IMR-90 (cell line): ENCODE measurements at regions not wholly inside any gene's neighbourhood (a gene's known extent, or its start where the extent isn't known, plus 50 kb on each side); places are given as distances from the start of the nearest gene placed in this dataset.

Source experiments
- ATAC-seq: fragments of 200-7000 bp; cut with Tn5 transposase; 2 replicates; pipeline ENCODE4 v1.9.1; 2020; ENCODE audit warnings: low read depth, mild to moderate bottlenecking, moderate library complexity
- BruUV-seq: library from RNA; stranded (reverse); fragments of 400-500 nt; replicated peaks from 2 replicates; lab custom pipeline; 2021; lab: Mats Ljungman, UMichigan
- CTCF ChIA-PET: fragments of 300-600 bp; formaldehyde crosslinking; extraction: SDS; loops from one replicate; lab custom pipeline; 2021; ENCODE audit warnings: antibody characterized with exemption; lab: Yijun Ruan, JAX
- POLR2A ChIA-PET: fragments of 300-600 bp; sonication (Branson Sonifier 250); formaldehyde crosslinking; loops from one replicate; lab custom pipeline; 2022; ENCODE audit warnings: antibody characterized with exemption; ENCODE audit not compliant: unreplicated experiment; lab: Charles Lee
- DNase-seq: peaks from one replicate; pipeline ENCODE4 v3.0.0; 2013
- H2AFZ ChIP-seq: replicated peaks from 2 replicates; pipeline ENCODE3; 2013; ENCODE audit warnings: low read length, mild to moderate bottlenecking; ENCODE audit not compliant: poor library complexity
- H2AK5ac ChIP-seq: 2 replicates; pipeline ENCODE4 v1.6.1; 2013; ENCODE audit warnings: low read depth, low read length, inconsistent platforms
- H2AK9ac ChIP-seq: replicated peaks from 2 replicates; pipeline ENCODE3; 2013; ENCODE audit warnings: mild to moderate bottlenecking, low read depth, low read length, moderate library complexity; ENCODE audit not compliant: poor library complexity
- H2BK120ac ChIP-seq: 2 replicates; pipeline ENCODE4 v1.6.1; 2013; ENCODE audit warnings: low read depth, low read length, inconsistent platforms
- H2BK15ac ChIP-seq: 3 replicates; pipeline ENCODE4 v1.6.1; 2013; ENCODE audit warnings: low read depth, low read length, inconsistent platforms
- H2BK20ac ChIP-seq: 2 replicates; pipeline ENCODE4 v1.6.1; 2013; ENCODE audit warnings: low read depth, mild to moderate bottlenecking, inconsistent platforms, low read length, moderate library complexity
- H2BK5ac ChIP-seq: 2 replicates; pipeline ENCODE4 v1.6.1; 2013; ENCODE audit warnings: mild to moderate bottlenecking, low read depth, low read length, inconsistent platforms; ENCODE audit not compliant: poor library complexity, severe bottlenecking
- H3K14ac ChIP-seq: replicated peaks from 2 replicates; pipeline ENCODE4 v1.6.1; 2013; ENCODE audit warnings: low read depth, low read length, inconsistent platforms
- H3K18ac ChIP-seq: 2 replicates; pipeline ENCODE4 v1.6.1; 2013; ENCODE audit warnings: low read depth, low read length, control low read depth
- H3K23ac ChIP-seq: 2 replicates; pipeline ENCODE4 v1.6.1; 2013; ENCODE audit warnings: low read depth, low read length, inconsistent platforms
- H3K27ac ChIP-seq: 2 replicates; pipeline ENCODE4 v1.5.1; 2013; ENCODE audit warnings: mild to moderate bottlenecking, control low read depth, low read length; ENCODE audit not compliant: insufficient read depth
- H3K27me3 ChIP-seq: 2 replicates; pipeline ENCODE4 v1.6.1; 2013; ENCODE audit warnings: low read length; ENCODE audit not compliant: control insufficient read depth, insufficient read depth
- H3K36me3 ChIP-seq: 2 replicates; pipeline ENCODE4 v1.6.1; 2013; ENCODE audit warnings: low read length, mixed read lengths; ENCODE audit not compliant: control insufficient read depth, insufficient read depth
- H3K4ac ChIP-seq: 2 replicates; pipeline ENCODE4 v1.6.1; 2013; ENCODE audit warnings: low read depth, low read length, inconsistent platforms
- H3K4me1 ChIP-seq: 2 replicates; pipeline ENCODE4 v1.6.1; 2013; ENCODE audit warnings: low read length, mixed read lengths; ENCODE audit not compliant: control insufficient read depth, insufficient read depth
- H3K4me2 ChIP-seq: 2 replicates; pipeline ENCODE4 v1.6.1; 2013; ENCODE audit warnings: low read depth, mild to moderate bottlenecking, control low read depth, low read length, moderate library complexity
- H3K4me3 ChIP-seq: 2 replicates; pipeline ENCODE4 v1.5.1; 2013; ENCODE audit warnings: low read depth, mild to moderate bottlenecking, control low read depth, low read length, moderate library complexity; ENCODE audit not compliant: insufficient read depth
- H3K56ac ChIP-seq: 2 replicates; pipeline ENCODE4 v1.6.1; 2013; ENCODE audit warnings: low read length, inconsistent platforms; ENCODE audit not compliant: insufficient read depth; ENCODE audit errors: extremely low read depth
- H3K79me1 ChIP-seq, 2 experiments: 2 replicates each; pipeline ENCODE4 v1.6.1; 2013; ENCODE audit warnings: low read length in 2 of 2, inconsistent platforms in 1 of 2, low read depth in 1 of 2
- H3K9ac ChIP-seq: 2 replicates; pipeline ENCODE4 v1.6.1; 2013; ENCODE audit warnings: low read depth, low read length, control low read depth
- H3K9me1 ChIP-seq: 2 replicates; pipeline ENCODE4 v1.6.1; 2013; ENCODE audit warnings: low read length, inconsistent platforms; ENCODE audit not compliant: insufficient read depth
- H3K9me3 ChIP-seq: 2 replicates; pipeline ENCODE4 v1.6.1; 2013; ENCODE audit warnings: low read length; ENCODE audit not compliant: control insufficient read depth, insufficient read depth
- H4K20me1 ChIP-seq: 2 replicates; pipeline ENCODE4 v1.6.1; 2013; ENCODE audit warnings: low read length, inconsistent platforms; ENCODE audit not compliant: insufficient read depth
- H4K5ac ChIP-seq: 2 replicates; pipeline ENCODE4 v1.6.1; 2013; ENCODE audit warnings: mild to moderate bottlenecking, low read depth, low read length, control low read depth
- H4K8ac ChIP-seq, 2 experiments: 2 replicates each; pipeline ENCODE4 v1.6.1; 2013; ENCODE audit warnings: low read depth in 2 of 2, low read length in 2 of 2, control low read depth in 1 of 2, inconsistent platforms in 1 of 2
- H4K91ac ChIP-seq: 2 replicates; pipeline ENCODE4 v1.6.1; 2013; ENCODE audit warnings: low read depth, low read length, inconsistent platforms; ENCODE audit not compliant: insufficient read depth
- BHLHE40 ChIP-seq: fragments of 150-350 bp; IDR thresholded peaks from 2 replicates; pipeline ENCODE4 v1.6.1; 2016; ENCODE audit warnings: mild to moderate bottlenecking, low read depth, low read length
- CEBPB ChIP-seq: IDR thresholded peaks from 2 replicates; pipeline ENCODE4 v1.6.1; 2012; ENCODE audit warnings: low read depth, low read length, improper control_type of control experiment
- CHD1 ChIP-seq: IDR thresholded peaks from 2 replicates; pipeline ENCODE4 v1.6.1; 2012; ENCODE audit warnings: low read depth, low read length, improper control_type of control experiment
- FOS ChIP-seq: fragments of 150-350 bp; IDR thresholded peaks from 2 replicates; pipeline ENCODE4 v1.6.1; 2016; ENCODE audit warnings: low read depth, low read length
- MAFK ChIP-seq: IDR thresholded peaks from 2 replicates; pipeline ENCODE4 v1.6.1; 2012; ENCODE audit warnings: low read depth, low read length, improper control_type of control experiment
- MAZ ChIP-seq: IDR thresholded peaks from 2 replicates; pipeline ENCODE4 v1.6.1; 2012; ENCODE audit warnings: low read depth, mild to moderate bottlenecking, low read length, improper control_type of control experiment, moderate library complexity, borderline replicate concordance
- MXI1 ChIP-seq: IDR thresholded peaks from 2 replicates; pipeline ENCODE4 v1.6.1; 2012; ENCODE audit warnings: low read depth, mild to moderate bottlenecking, low read length, moderate library complexity, borderline replicate concordance
- NFE2L2 ChIP-seq: fragments of 150-350 bp; IDR thresholded peaks from 2 replicates; pipeline ENCODE4 v1.6.1; 2016; ENCODE audit warnings: low read depth, mild to moderate bottlenecking, low read length
- POLR2A ChIP-seq: IDR thresholded peaks from 2 replicates; pipeline ENCODE4 v1.6.1; 2012; ENCODE audit warnings: mild to moderate bottlenecking, low read depth, low read length
- RAD21 ChIP-seq: IDR thresholded peaks from 2 replicates; pipeline ENCODE4 v1.6.1; 2012; ENCODE audit warnings: low read length, improper control_type of control experiment
- RCOR1 ChIP-seq: IDR thresholded peaks from 2 replicates; pipeline ENCODE4 v1.6.1; 2012; ENCODE audit warnings: mild to moderate bottlenecking, low read length, improper control_type of control experiment; ENCODE audit not compliant: insufficient replicate concordance
- RFX5 ChIP-seq: IDR thresholded peaks from 2 replicates; pipeline ENCODE4 v1.8.0; 2012; ENCODE audit warnings: low read depth, mild to moderate bottlenecking, low read length, moderate library complexity
- SMC3 ChIP-seq: fragments of 150-350 bp; IDR thresholded peaks from 2 replicates; pipeline ENCODE4 v1.6.1; 2016; ENCODE audit warnings: low read depth, mild to moderate bottlenecking, antibody characterized with exemption, low read length, moderate library complexity
- whole genome bisulfite sequencing, 2 experiments: methylation state at CpG; one replicate each; pipeline versions ENCODE4 v1.1.5 to v1.1.7; 2013; ENCODE audit warnings: missing lambda C conversion rate in 2 of 2; ENCODE audit not compliant: insufficient read length in 1 of 2; ENCODE audit errors: extremely low coverage in 2 of 2; 5-methylcytosine and 5-hydroxymethylcytosine counted together
- dilution Hi-C: fragments of 300-500 bp; cut with HindIII; formaldehyde crosslinking; loops from one replicate; pipeline ENCODE4 v1.14.3; 2018; ENCODE audit warnings: low sequenced_read_pairs; ENCODE audit not compliant: unreplicated experiment
- in situ Hi-C: fragments of 300-500 bp; cut with MboI; formaldehyde crosslinking; loops from 3 replicates; pipeline ENCODE4 v1.14.3; 2019; ENCODE audit warnings: low sequenced_read_pairs, inconsistent platforms, mixed read lengths
- intact Hi-C: fragments of 100-400 bp; cut with micrococcal nuclease; formaldehyde crosslinking; loops from 2 replicates; pipeline ENCODE4 v1.10.0; 2022
- TF ChIP-seq, protein P1 (sequence below): conservative IDR thresholded peaks from 2 replicates; pipeline ENCODE4 v1.5.1; 2012; ENCODE audit warnings: mild to moderate bottlenecking, low read depth, low read length, improper control_type of control experiment
- TF ChIP-seq, protein P2 (sequence below): fragments of 150-350 bp; IDR thresholded peaks from 2 replicates; pipeline ENCODE4 v1.6.1; 2017; ENCODE audit warnings: mild to moderate bottlenecking, antibody characterized with exemption, low read length, low read depth
- TF ChIP-seq, protein P3 (sequence below): fragments of 150-350 bp; IDR thresholded peaks from 2 replicates; pipeline ENCODE4 v1.6.1; 2016; ENCODE audit warnings: low read depth, mild to moderate bottlenecking, low read length, moderate library complexity, borderline replicate concordance

DNA sequence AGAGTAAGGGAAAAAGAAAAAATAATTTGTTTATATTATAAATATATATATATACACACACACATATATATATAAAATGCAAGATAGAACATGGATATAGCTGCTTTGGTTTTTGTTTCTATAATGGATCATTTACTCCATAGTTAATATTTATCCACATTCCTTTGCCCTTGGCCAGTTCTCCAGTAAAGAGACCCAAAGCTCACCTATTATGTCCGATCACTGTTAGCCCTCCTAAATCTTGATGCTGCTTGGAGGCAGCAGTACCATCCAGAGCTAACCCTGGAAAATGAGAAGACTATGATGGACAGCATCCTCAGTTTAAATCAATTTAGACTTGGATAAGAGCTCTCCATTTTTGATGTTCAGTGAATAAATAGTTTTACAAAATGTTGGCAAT, 407.7 kb downstream of the PLPP3 start:
- no peak overlapping the region for H3K4ac ChIP-seq
- BruUV-seq = no TSS peak
- H3K9me3 ChIP-seq = no peaks in the 10 kb centered on the region
- H3K4me3 ChIP-seq = no peak overlapping the region
- H3K9me1 ChIP-seq = no peaks in the 10 kb centered on the region; the same call in 1 of the 2 replicates
- DNase-seq (no peak), ATAC-seq (no peak)
- H3K79me1 ChIP-seq = no peaks in the 10 kb centered on the region
- no peaks in the 10 kb centered on the region for H4K20me1 ChIP-seq
- no peaks in the 10 kb centered on the region for H3K27me3 ChIP-seq
- in situ Hi-C loops (no loop called here), dilution Hi-C loops (no loop called here), intact Hi-C loops (no loop called here)
- H4K8ac ChIP-seq = no peak overlapping the region
- H4K91ac ChIP-seq = no peak overlapping the region
- POLR2A ChIA-PET = no interaction called here
- H3K4me2 ChIP-seq = no peak overlapping the region
- CTCF ChIA-PET = interaction anchor here (0.5 kb wide), 1 partner anchor 226 kb away, joined by 6 read pairs; no protein-coding TSS in a partner anchor
- no peak overlapping the region for H3K14ac ChIP-seq
- H3K27ac ChIP-seq = no peak overlapping the region
- no peak overlapping the region for H3K23ac ChIP-seq
- no peak overlapping the region for H3K18ac ChIP-seq
- H2AK5ac ChIP-seq = no peak overlapping the region
- H4K5ac ChIP-seq = no peak overlapping the region
- H2BK20ac ChIP-seq = no peak overlapping the region
- H2BK15ac ChIP-seq = no peak overlapping the region
- no peaks in the 10 kb centered on the region for H3K36me3 ChIP-seq
- TF ChIP-seq CEBPB (no peak), FOS (no peak), MAZ (no peak), RCOR1 (no peak), MAFK (no peak), BHLHE40 (no peak), SMC3 (no peak), RFX5 (no peak), NFE2L2 (no peak), CHD1 (no peak), POLR2A (no peak), RAD21 (no peak), MXI1 (no peak)
- TF ChIP-seq, protein P1, sequence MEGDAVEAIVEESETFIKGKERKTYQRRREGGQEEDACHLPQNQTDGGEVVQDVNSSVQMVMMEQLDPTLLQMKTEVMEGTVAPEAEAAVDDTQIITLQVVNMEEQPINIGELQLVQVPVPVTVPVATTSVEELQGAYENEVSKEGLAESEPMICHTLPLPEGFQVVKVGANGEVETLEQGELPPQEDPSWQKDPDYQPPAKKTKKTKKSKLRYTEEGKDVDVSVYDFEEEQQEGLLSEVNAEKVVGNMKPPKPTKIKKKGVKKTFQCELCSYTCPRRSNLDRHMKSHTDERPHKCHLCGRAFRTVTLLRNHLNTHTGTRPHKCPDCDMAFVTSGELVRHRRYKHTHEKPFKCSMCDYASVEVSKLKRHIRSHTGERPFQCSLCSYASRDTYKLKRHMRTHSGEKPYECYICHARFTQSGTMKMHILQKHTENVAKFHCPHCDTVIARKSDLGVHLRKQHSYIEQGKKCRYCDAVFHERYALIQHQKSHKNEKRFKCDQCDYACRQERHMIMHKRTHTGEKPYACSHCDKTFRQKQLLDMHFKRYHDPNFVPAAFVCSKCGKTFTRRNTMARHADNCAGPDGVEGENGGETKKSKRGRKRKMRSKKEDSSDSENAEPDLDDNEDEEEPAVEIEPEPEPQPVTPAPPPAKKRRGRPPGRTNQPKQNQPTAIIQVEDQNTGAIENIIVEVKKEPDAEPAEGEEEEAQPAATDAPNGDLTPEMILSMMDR = no peak
- TF ChIP-seq, protein P2, sequence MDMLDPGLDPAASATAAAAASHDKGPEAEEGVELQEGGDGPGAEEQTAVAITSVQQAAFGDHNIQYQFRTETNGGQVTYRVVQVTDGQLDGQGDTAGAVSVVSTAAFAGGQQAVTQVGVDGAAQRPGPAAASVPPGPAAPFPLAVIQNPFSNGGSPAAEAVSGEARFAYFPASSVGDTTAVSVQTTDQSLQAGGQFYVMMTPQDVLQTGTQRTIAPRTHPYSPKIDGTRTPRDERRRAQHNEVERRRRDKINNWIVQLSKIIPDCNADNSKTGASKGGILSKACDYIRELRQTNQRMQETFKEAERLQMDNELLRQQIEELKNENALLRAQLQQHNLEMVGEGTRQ = no peak
- TF ChIP-seq, protein P3, sequence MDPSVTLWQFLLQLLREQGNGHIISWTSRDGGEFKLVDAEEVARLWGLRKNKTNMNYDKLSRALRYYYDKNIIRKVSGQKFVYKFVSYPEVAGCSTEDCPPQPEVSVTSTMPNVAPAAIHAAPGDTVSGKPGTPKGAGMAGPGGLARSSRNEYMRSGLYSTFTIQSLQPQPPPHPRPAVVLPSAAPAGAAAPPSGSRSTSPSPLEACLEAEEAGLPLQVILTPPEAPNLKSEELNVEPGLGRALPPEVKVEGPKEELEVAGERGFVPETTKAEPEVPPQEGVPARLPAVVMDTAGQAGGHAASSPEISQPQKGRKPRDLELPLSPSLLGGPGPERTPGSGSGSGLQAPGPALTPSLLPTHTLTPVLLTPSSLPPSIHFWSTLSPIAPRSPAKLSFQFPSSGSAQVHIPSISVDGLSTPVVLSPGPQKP = no peak
- H2BK120ac ChIP-seq = no peak overlapping the region
- H3K4me1 ChIP-seq = peaks cover 5% of the 10 kb centered on the region; the same call in 1 of the 2 replicates
- no CpG with 5 or more reads among the region's 1 CpG for WGBS, 2 experiments
- no peak overlapping the region for H2BK5ac ChIP-seq
- H2AK9ac ChIP-seq = no peak overlapping the region
- H3K56ac ChIP-seq = no peak overlapping the region
- H2AFZ ChIP-seq = no peak overlapping the region
- H3K9ac ChIP-seq = no peak overlapping the region
